ENCODE measurements at regions not wholly inside any gene's neighbourhood (a gene's known extent, or its start where the extent isn't known, plus 50 kb on each side); places are given as distances from the start of the nearest gene placed in this dataset.

GRCh38 chr18:33957707-33958106 is 267.0 kb downstream of the NOL4 start:
- no peak for DNase-seq (ENCODE audit: low spot score)

- DNase-seq (ENCODE audit: low spot score) = no peak
These were observed 273.7 kb downstream of the NOL4 start for GRCh38 chr18:33951031-33951430.

GRCh38 chr18:33946336-33946735 is 278.4 kb downstream of the NOL4 start:
- DNase-seq (ENCODE audit: low spot score) = no peak

- no peak for DNase-seq (ENCODE audit: low spot score)
These were observed 280.2 kb downstream of the NOL4 start for GRCh38 chr18:33944493-33944892.

- no peak for DNase-seq (ENCODE audit: low spot score)
These were observed 287.4 kb downstream of the NOL4 start for GRCh38 chr18:33937270-33937816.

- DNase-seq (ENCODE audit: low spot score) = no peak
These were observed 290.5 kb downstream of the NOL4 start for GRCh38 chr18:33934258-33934657.

- no peak for DNase-seq (ENCODE audit: low spot score)
These were observed 296.5 kb downstream of the NOL4 start for GRCh38 chr18:33928231-33928630.

GRCh38 chr18:33924576-33924975 is 300.1 kb downstream of the NOL4 start:
- no peak for DNase-seq (ENCODE audit: low spot score)

- DNase-seq (ENCODE audit: low spot score) = no peak
These were observed 300.7 kb downstream of the NOL4 start for GRCh38 chr18:33923980-33924379.

- no peak for DNase-seq (ENCODE audit: low spot score)
These were observed 306.1 kb downstream of the NOL4 start for GRCh38 chr18:33918571-33918970.

- DNase-seq (ENCODE audit: low spot score) = no peak
These were observed 308.5 kb downstream of the NOL4 start for GRCh38 chr18:33916200-33916599.

- no peak for DNase-seq (ENCODE audit: low spot score)
These were observed 310.3 kb downstream of the NOL4 start for GRCh38 chr18:33914399-33914798.

- DNase-seq (ENCODE audit: low spot score) = no peak
These were observed 318.7 kb downstream of the NOL4 start for GRCh38 chr18:33906046-33906445.

GRCh38 chr18:33901894-33902512 is 322.7 kb downstream of the NOL4 start:
- no peak for DNase-seq (ENCODE audit: low spot score)

- DNase-seq (ENCODE audit: low spot score) = no peak
These were observed 322.6 kb downstream of the ASXL3 start for GRCh38 chr18:33900638-33901037.

GRCh38 chr18:33898427-33898826 is 320.4 kb downstream of the ASXL3 start:
- DNase-seq (ENCODE audit: low spot score) = no peak

GRCh38 chr18:33878213-33878612 is 300.2 kb downstream of the ASXL3 start:
- DNase-seq (ENCODE audit: low spot score) = no peak

GRCh38 chr18:33875029-33875565 is 297.1 kb downstream of the ASXL3 start:
- no peak for DNase-seq (ENCODE audit: low spot score)

- DNase-seq (ENCODE audit: low spot score) = no peak
These were observed 295.1 kb downstream of the ASXL3 start for GRCh38 chr18:33873112-33873511.

GRCh38 chr18:33871363-33872025 is 293.5 kb downstream of the ASXL3 start:
- DNase-seq (ENCODE audit: low spot score) = no peak

GRCh38 chr18:33870059-33870458 is 292.0 kb downstream of the ASXL3 start:
- DNase-seq (ENCODE audit: low spot score) = no peak

- no peak for DNase-seq (ENCODE audit: low spot score)
These were observed 288.4 kb downstream of the ASXL3 start for GRCh38 chr18:33866386-33866785.

GRCh38 chr18:33863912-33864311 is 285.9 kb downstream of the ASXL3 start:
- DNase-seq (ENCODE audit: low spot score) = no peak

GRCh38 chr18:33854827-33855139 is 276.8 kb downstream of the ASXL3 start:
- no peak for DNase-seq (ENCODE audit: low spot score)
